ENCODE measurements at regions not wholly inside any gene's neighbourhood (a gene's known extent, or its start where the extent isn't known, plus 50 kb on each side); places are given as distances from the start of the nearest gene placed in this dataset.

GRCh38 chr10:123559066-123559822 is 106.9 kb upstream of the GPR26 start:
- peak; percentile 10 for DNase-seq (ENCODE audit: low read depth)

GRCh38 chr10:123559823-123560092 is 106.4 kb upstream of the GPR26 start:
- DNase-seq (ENCODE audit: low read depth), result no peak

- DNase-seq (ENCODE audit: low read depth), result no peak
Measured at GRCh38 chr10:123560301-123561140, 105.6 kb upstream of the GPR26 start.

- no peak for DNase-seq (ENCODE audit: low read depth)
Measured at GRCh38 chr10:123561141-123561440, 105.1 kb upstream of the GPR26 start.

GRCh38 chr10:123562387-123562786 is 103.8 kb upstream of the GPR26 start:
- no peak for DNase-seq (ENCODE audit: low read depth)

- DNase-seq (ENCODE audit: low read depth), result no peak
Measured at GRCh38 chr10:123562811-123563580, 103.2 kb upstream of the GPR26 start.

- DNase-seq (ENCODE audit: low read depth), result no peak
Measured at GRCh38 chr10:123563581-123563855, 102.6 kb upstream of the GPR26 start.

- DNase-seq (ENCODE audit: low read depth), result no peak
Measured at GRCh38 chr10:123563994-123564393, 102.2 kb upstream of the GPR26 start.

GRCh38 chr10:123564631-123565030 is 101.5 kb upstream of the GPR26 start:
- DNase-seq (ENCODE audit: low read depth), result no peak

- no peak for DNase-seq (ENCODE audit: low read depth)
Measured at GRCh38 chr10:123565691-123566660, 100.2 kb upstream of the GPR26 start.

- no peak for DNase-seq (ENCODE audit: low read depth)
Measured at GRCh38 chr10:123567984-123568739, 98.0 kb upstream of the GPR26 start.

GRCh38 chr10:123568751-123569150 is 97.4 kb upstream of the GPR26 start:
- DNase-seq (ENCODE audit: low read depth), result no peak

GRCh38 chr10:123569436-123570035 is 96.6 kb upstream of the GPR26 start:
- no peak for DNase-seq (ENCODE audit: low read depth)

GRCh38 chr10:123570051-123570897 is 95.9 kb upstream of the GPR26 start:
- no peak for DNase-seq (ENCODE audit: low read depth)

GRCh38 chr10:123570898-123571515 is 95.1 kb upstream of the GPR26 start:
- no peak for DNase-seq (ENCODE audit: low read depth)

- DNase-seq (ENCODE audit: low read depth), result no peak
Measured at GRCh38 chr10:123571978-123572377, 94.2 kb upstream of the GPR26 start.

- no peak for DNase-seq (ENCODE audit: low read depth)
Measured at GRCh38 chr10:123573236-123574108, 92.7 kb upstream of the GPR26 start.

GRCh38 chr10:123574109-123574698 is 92.0 kb upstream of the GPR26 start:
- no peak for DNase-seq (ENCODE audit: low read depth)
